Chondrocyte (in vitro differentiated cells): ENCODE measurements at regions not wholly inside any gene's neighbourhood (a gene's known extent, or its start where the extent isn't known, plus 50 kb on each side); places are given as distances from the start of the nearest gene placed in this dataset.

Experiments used
- DNase-seq: peaks from one replicate; pipeline ENCODE4 v3.0.0; 2021; ENCODE audit warnings: mixed read lengths, low spot score
- H3K27ac Mint-ChIP-seq: one replicate; pipeline ENCODE4 v1.8.0; 2021; ENCODE audit warnings: mild to moderate bottlenecking, moderate library complexity, mixed read lengths; ENCODE audit not compliant: unreplicated experiment
- H3K27me3 Mint-ChIP-seq: 2 replicates; pipeline ENCODE4 v1.8.0; 2021; ENCODE audit warnings: low read depth, mixed read lengths
- H3K36me3 Mint-ChIP-seq: 2 replicates; pipeline ENCODE4 v1.8.0; 2021; ENCODE audit warnings: low read depth, mixed read lengths
- H3K4me1 Mint-ChIP-seq: 2 replicates; pipeline ENCODE4 v1.8.0; 2021; ENCODE audit warnings: low read depth, mild to moderate bottlenecking, mixed read lengths
- H3K4me3 Mint-ChIP-seq: one replicate; pipeline ENCODE4 v1.8.0; 2021; ENCODE audit warnings: mild to moderate bottlenecking, moderate library complexity, mixed read lengths; ENCODE audit not compliant: unreplicated experiment
- H3K9me3 Mint-ChIP-seq: 2 replicates; pipeline ENCODE4 v1.8.0; 2021; ENCODE audit warnings: low read depth, mixed read lengths
- CTCF ChIP-seq: fragments of 200-600 bp; sonication (generic); IDR thresholded peaks from 2 replicates; pipeline ENCODE4 v1.5.0; 2021; ENCODE audit warnings: antibody characterized with exemption, mild to moderate bottlenecking, moderate library complexity

DNA sequence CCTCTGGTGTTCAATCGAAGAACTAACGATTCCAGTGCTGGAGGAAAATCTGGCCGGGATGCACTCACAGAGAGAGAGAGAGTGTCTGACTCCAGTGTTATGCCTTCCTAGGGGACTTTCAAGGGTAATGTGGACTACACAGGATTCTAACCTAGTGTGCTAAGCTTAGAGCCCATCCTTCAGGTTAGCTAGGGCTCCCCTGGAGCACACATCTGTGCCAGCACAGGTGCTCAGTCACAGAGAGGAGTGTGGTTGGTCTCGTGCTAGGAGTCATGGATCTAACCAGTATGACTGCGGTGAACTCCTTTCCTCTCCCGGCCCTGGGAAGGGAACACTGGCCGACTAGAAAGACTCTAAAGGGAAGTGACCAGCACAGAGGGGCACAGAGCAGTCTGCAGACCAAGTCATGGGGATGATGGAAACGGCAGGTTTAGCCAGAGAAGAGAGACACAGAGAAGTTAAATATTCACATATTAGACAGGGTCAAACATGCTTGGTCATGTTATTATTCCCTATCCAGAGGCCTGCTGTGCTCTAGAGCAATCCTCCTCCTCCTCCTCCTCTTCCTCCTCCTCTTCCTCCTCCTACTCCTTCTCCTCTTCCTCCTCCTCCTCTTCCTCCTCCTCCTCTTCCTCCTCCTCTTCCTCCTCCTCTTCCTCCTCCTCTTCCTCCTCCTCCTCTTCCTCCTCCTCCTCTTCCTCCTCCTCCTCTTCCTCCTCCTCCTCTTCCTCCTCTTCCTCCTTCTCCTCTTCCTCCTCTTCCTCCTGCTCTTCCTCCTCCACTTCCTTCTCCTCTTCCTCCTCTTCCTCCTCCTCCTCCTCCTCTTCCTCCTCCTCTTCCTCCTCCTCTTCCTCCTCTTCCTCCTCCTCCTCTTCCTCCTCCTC is 280.3 kb downstream of the XXYLT1 start:
- H3K27me3 Mint-ChIP-seq, result no peaks in the 10 kb centered on the region
- no peaks in the 10 kb centered on the region for H3K9me3 Mint-ChIP-seq
- DNase-seq, result no peak
- H3K4me1 Mint-ChIP-seq, result no peaks in the 10 kb centered on the region
- no peaks in the 10 kb centered on the region for H3K36me3 Mint-ChIP-seq
- no peak overlapping the region for H3K4me3 Mint-ChIP-seq
- TF ChIP-seq CTCF, result no peak
- no peak overlapping the region for H3K27ac Mint-ChIP-seq

GRCh38 chr3:194991338-194991654 is 279.7 kb downstream of the XXYLT1 start:
- no peaks in the 10 kb centered on the region for H3K27me3 Mint-ChIP-seq
- H3K4me1 Mint-ChIP-seq, result no peaks in the 10 kb centered on the region
- TF ChIP-seq CTCF, result no peak
- H3K9me3 Mint-ChIP-seq, result no peaks in the 10 kb centered on the region
- no peaks in the 10 kb centered on the region for H3K36me3 Mint-ChIP-seq
- no peak for DNase-seq
- no peak overlapping the region for H3K27ac Mint-ChIP-seq
- no peak overlapping the region for H3K4me3 Mint-ChIP-seq

DNA sequence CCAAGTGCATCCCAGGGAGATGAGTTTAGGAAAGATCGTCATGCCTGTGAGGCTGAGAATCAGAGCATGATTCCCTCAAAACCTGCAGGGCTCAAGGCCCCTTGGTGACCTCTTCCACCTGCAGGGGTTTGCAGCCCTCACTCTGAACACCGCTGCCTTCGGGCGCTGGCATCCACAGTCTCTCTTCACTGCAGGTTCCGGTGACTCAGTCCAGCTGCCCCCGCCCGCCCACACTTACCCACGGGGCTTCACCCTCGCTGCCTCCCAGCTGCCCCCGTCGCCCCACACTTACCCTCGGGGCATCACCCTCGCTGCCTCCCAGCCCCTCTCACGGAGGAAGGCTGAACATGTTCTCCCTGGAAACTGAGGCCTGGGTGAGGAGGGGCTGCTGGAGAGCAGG is 277.1 kb downstream of the XXYLT1 start:
- H3K9me3 Mint-ChIP-seq, result no peaks in the 10 kb centered on the region
- no peak for DNase-seq
- H3K4me3 Mint-ChIP-seq, result no peak overlapping the region
- peaks cover 2% of the 10 kb centered on the region for H3K36me3 Mint-ChIP-seq
- TF ChIP-seq CTCF, result no peak
- H3K27me3 Mint-ChIP-seq, result peaks cover 2% of the 10 kb centered on the region
- no peaks in the 10 kb centered on the region for H3K4me1 Mint-ChIP-seq
- H3K27ac Mint-ChIP-seq, result no peak overlapping the region

- DNase-seq, result no peak
- no peaks in the 10 kb centered on the region for H3K4me1 Mint-ChIP-seq
- no peak for TF ChIP-seq CTCF
- H3K27me3 Mint-ChIP-seq, result peaks cover 6% of the 10 kb centered on the region
- H3K4me3 Mint-ChIP-seq, result no peak overlapping the region
- no peak overlapping the region for H3K27ac Mint-ChIP-seq
- no peaks in the 10 kb centered on the region for H3K9me3 Mint-ChIP-seq
- H3K36me3 Mint-ChIP-seq, result peaks cover 2% of the 10 kb centered on the region
These were observed 276.4 kb downstream of the XXYLT1 start for GRCh38 chr3:194994551-194994981.

GRCh38 chr3:194995334-194995733 is 275.6 kb downstream of the XXYLT1 start:
- no peak overlapping the region for H3K27ac Mint-ChIP-seq
- DNase-seq, result no peak
- no peaks in the 10 kb centered on the region for H3K4me1 Mint-ChIP-seq
- no peak overlapping the region for H3K4me3 Mint-ChIP-seq
- no peaks in the 10 kb centered on the region for H3K9me3 Mint-ChIP-seq
- H3K36me3 Mint-ChIP-seq, result peaks cover 2% of the 10 kb centered on the region
- no peak for TF ChIP-seq CTCF
- peaks cover 6% of the 10 kb centered on the region for H3K27me3 Mint-ChIP-seq
